ENCODE measurements at regions not wholly inside any gene's neighbourhood (a gene's known extent, or its start where the extent isn't known, plus 50 kb on each side); places are given as distances from the start of the nearest gene placed in this dataset.

- TF ChIP-seq CTCF (IDR thresholded peaks at IDR 0.05; ENCODE audit: extremely low read depth in 1 of 2, insufficient read depth in 1 of 2, low read depth in 1 of 2, low read length in 2 of 2): no peak
- TF ChIP-seq EZH2 (IDR thresholded peaks at IDR 0.05; ENCODE audit: borderline replicate concordance, low read depth, low read length, severe bottlenecking): no peak
- TF ChIP-seq POLR2A (IDR thresholded peaks at IDR 0.05; ENCODE audit: low read depth, low read length): no peak
- no peak for TF ChIP-seq POLR2AphosphoS5 (IDR thresholded peaks at IDR 0.05; ENCODE audit: insufficient read depth, low read depth, low read length)
- no peak for TF ChIP-seq MAX (IDR thresholded peaks at IDR 0.05; ENCODE audit: insufficient read depth, insufficient read length)
- no peak for TF ChIP-seq MYC (IDR thresholded peaks at IDR 0.05; ENCODE audit: low read depth, low read length)
- TF ChIP-seq JUN (IDR thresholded peaks at IDR 0.05; ENCODE audit: borderline replicate concordance, insufficient read depth, insufficient read length, low read depth): no peak
Measured at GRCh38 chr3:67724434-67724833, 70.0 kb upstream of the SUCLG2 start.

Data from endothelial cell of umbilical vein (primary cell).